ENCODE measurements at regions not wholly inside any gene's neighbourhood (a gene's known extent, or its start where the extent isn't known, plus 50 kb on each side); places are given as distances from the start of the nearest gene placed in this dataset.

GRCh38 chr3:89580859-89581258 is 473.4 kb downstream of the EPHA3 start:
- no peak for DNase-seq (ENCODE audit: insufficient read length)
- TF ChIP-seq POLR2A (IDR thresholded peaks at IDR 0.05; ENCODE audit: low read depth, low read length) (no peak), TAF1 (IDR thresholded peaks at IDR 0.05; ENCODE audit: borderline replicate concordance, low read depth, low read length) (no peak), POLR2AphosphoS5 (IDR thresholded peaks at IDR 0.05; ENCODE audit: low read depth, low read length) (no peak)
- FAIRE-seq, result no peak

- FAIRE-seq (no peak), DNase-seq (ENCODE audit: insufficient read length) (no peak)
- TF ChIP-seq POLR2A (IDR thresholded peaks at IDR 0.05; ENCODE audit: low read depth, low read length), result no peak
- TF ChIP-seq TAF1 (IDR thresholded peaks at IDR 0.05; ENCODE audit: borderline replicate concordance, low read depth, low read length), result no peak
- TF ChIP-seq POLR2AphosphoS5 (IDR thresholded peaks at IDR 0.05; ENCODE audit: low read depth, low read length), result no peak
Observed at GRCh38 chr3:89584398-89584797, 477.0 kb downstream of the EPHA3 start.

GRCh38 chr3:89586256-89586655 is 478.8 kb downstream of the EPHA3 start:
- FAIRE-seq (no peak), DNase-seq (ENCODE audit: insufficient read length) (no peak)
- TF ChIP-seq TAF1 (IDR thresholded peaks at IDR 0.05; ENCODE audit: borderline replicate concordance, low read depth, low read length) (no peak), POLR2A (IDR thresholded peaks at IDR 0.05; ENCODE audit: low read depth, low read length) (no peak), POLR2AphosphoS5 (IDR thresholded peaks at IDR 0.05; ENCODE audit: low read depth, low read length) (no peak)

- FAIRE-seq, result no peak
Observed at GRCh38 chr3:89586676-89587075, 479.3 kb downstream of the EPHA3 start.

GRCh38 chr3:89606151-89606550 is 498.7 kb downstream of the EPHA3 start:
- no peak for FAIRE-seq
- no peak for TF ChIP-seq TAF1 (IDR thresholded peaks at IDR 0.05; ENCODE audit: borderline replicate concordance, low read depth, low read length)
- no peak for TF ChIP-seq POLR2AphosphoS5 (IDR thresholded peaks at IDR 0.05; ENCODE audit: low read depth, low read length)
- TF ChIP-seq POLR2A (IDR thresholded peaks at IDR 0.05; ENCODE audit: low read depth, low read length), result no peak
- no peak for DNase-seq (ENCODE audit: insufficient read length)

More at GRCh38 chr3:89586676-89587075, 479.3 kb downstream of the EPHA3 start:
- TF ChIP-seq POLR2A (IDR thresholded peaks at IDR 0.05; ENCODE audit: low read depth, low read length), result no peak
- TF ChIP-seq POLR2AphosphoS5 (IDR thresholded peaks at IDR 0.05; ENCODE audit: low read depth, low read length), result no peak
- TF ChIP-seq TAF1 (IDR thresholded peaks at IDR 0.05; ENCODE audit: borderline replicate concordance, low read depth, low read length), result no peak
- DNase-seq (ENCODE audit: insufficient read length), result no peak

- TF ChIP-seq POLR2A (IDR thresholded peaks at IDR 0.05; ENCODE audit: low read depth, low read length), result no peak
- no peak for TF ChIP-seq TAF1 (IDR thresholded peaks at IDR 0.05; ENCODE audit: borderline replicate concordance, low read depth, low read length)
- no peak for TF ChIP-seq POLR2AphosphoS5 (IDR thresholded peaks at IDR 0.05; ENCODE audit: low read depth, low read length)
- FAIRE-seq (no peak), DNase-seq (ENCODE audit: insufficient read length) (no peak)
Observed at GRCh38 chr3:89612027-89612426, 504.6 kb downstream of the EPHA3 start.

- TF ChIP-seq POLR2A (IDR thresholded peaks at IDR 0.05; ENCODE audit: low read depth, low read length), result no peak
- no peak for TF ChIP-seq TAF1 (IDR thresholded peaks at IDR 0.05; ENCODE audit: borderline replicate concordance, low read depth, low read length)
- no peak for TF ChIP-seq POLR2AphosphoS5 (IDR thresholded peaks at IDR 0.05; ENCODE audit: low read depth, low read length)
- no peak for FAIRE-seq
- no peak for DNase-seq (ENCODE audit: insufficient read length)
Observed at GRCh38 chr3:89613241-89613640, 505.8 kb downstream of the EPHA3 start.

- FAIRE-seq (no peak), DNase-seq (ENCODE audit: insufficient read length) (no peak)
- no peak for TF ChIP-seq TAF1 (IDR thresholded peaks at IDR 0.05; ENCODE audit: borderline replicate concordance, low read depth, low read length)
- TF ChIP-seq POLR2A (IDR thresholded peaks at IDR 0.05; ENCODE audit: low read depth, low read length), result no peak
- no peak for TF ChIP-seq POLR2AphosphoS5 (IDR thresholded peaks at IDR 0.05; ENCODE audit: low read depth, low read length)
Observed at GRCh38 chr3:89617706-89618105, 510.3 kb downstream of the EPHA3 start.

- FAIRE-seq (no peak), DNase-seq (ENCODE audit: insufficient read length) (no peak)
- no peak for TF ChIP-seq TAF1 (IDR thresholded peaks at IDR 0.05; ENCODE audit: borderline replicate concordance, low read depth, low read length)
- no peak for TF ChIP-seq POLR2A (IDR thresholded peaks at IDR 0.05; ENCODE audit: low read depth, low read length)
- no peak for TF ChIP-seq POLR2AphosphoS5 (IDR thresholded peaks at IDR 0.05; ENCODE audit: low read depth, low read length)
Observed at GRCh38 chr3:89619263-89619662, 511.8 kb downstream of the EPHA3 start.

GRCh38 chr3:89622063-89622700 is 514.8 kb downstream of the EPHA3 start:
- DNase-seq (ENCODE audit: insufficient read length) (no peak), FAIRE-seq (no peak)
- no peak for TF ChIP-seq TAF1 (IDR thresholded peaks at IDR 0.05; ENCODE audit: borderline replicate concordance, low read depth, low read length)
- TF ChIP-seq POLR2AphosphoS5 (IDR thresholded peaks at IDR 0.05; ENCODE audit: low read depth, low read length), result no peak
- no peak for TF ChIP-seq POLR2A (IDR thresholded peaks at IDR 0.05; ENCODE audit: low read depth, low read length)

GRCh38 chr3:89624494-89624893 is 517.1 kb downstream of the EPHA3 start:
- no peak for DNase-seq (ENCODE audit: insufficient read length)
- no peak for FAIRE-seq
- TF ChIP-seq TAF1 (IDR thresholded peaks at IDR 0.05; ENCODE audit: borderline replicate concordance, low read depth, low read length) (no peak), POLR2A (IDR thresholded peaks at IDR 0.05; ENCODE audit: low read depth, low read length) (no peak), POLR2AphosphoS5 (IDR thresholded peaks at IDR 0.05; ENCODE audit: low read depth, low read length) (no peak)

- TF ChIP-seq POLR2AphosphoS5 (IDR thresholded peaks at IDR 0.05; ENCODE audit: low read depth, low read length) (no peak), POLR2A (IDR thresholded peaks at IDR 0.05; ENCODE audit: low read depth, low read length) (no peak), TAF1 (IDR thresholded peaks at IDR 0.05; ENCODE audit: borderline replicate concordance, low read depth, low read length) (no peak)
- FAIRE-seq (no peak), DNase-seq (ENCODE audit: insufficient read length) (no peak)
Observed at GRCh38 chr3:89625945-89626344, 518.5 kb downstream of the EPHA3 start.

Measured in GM12892 (cell line).